Stimulated activated CD4-positive, alpha-beta T cell treated with anti-CD3 and anti-CD28 coated beads, Interleukin-1b, Interleukin-23, amount 100 ng/mL, for 4 hours (primary cell): ENCODE measurements at regions not wholly inside any gene's neighbourhood (a gene's known extent, or its start where the extent isn't known, plus 50 kb on each side); places are given as distances from the start of the nearest gene placed in this dataset.
"Not testable (repeated sequence)": the region's sequence is repeated elsewhere in the genome, so short reads cannot be mapped to it uniquely, and the experiment has no call there.

Experiments used
- DNase-seq, 2 donors: peaks; one replicate each; pipeline ENCODE4 v3.0.0-alpha.2; 2020; ENCODE audit warnings: low read depth in 2 of 2

DNA sequence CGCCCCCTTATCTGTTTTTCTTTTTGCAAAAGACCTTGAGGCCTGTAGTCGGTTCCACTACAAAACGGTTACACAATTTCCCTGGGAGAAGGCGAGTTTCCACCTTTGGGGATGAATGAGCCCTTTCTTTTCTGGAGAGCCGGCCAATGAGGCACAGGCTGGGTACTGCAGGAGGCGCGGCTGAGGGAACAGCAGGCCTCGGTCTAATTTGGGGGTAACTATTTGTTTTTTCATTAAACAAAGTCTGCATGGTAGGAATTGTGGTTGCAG lies 129.2 kb downstream of the MYCN start:
- DNase-seq, result no peak

DNA sequence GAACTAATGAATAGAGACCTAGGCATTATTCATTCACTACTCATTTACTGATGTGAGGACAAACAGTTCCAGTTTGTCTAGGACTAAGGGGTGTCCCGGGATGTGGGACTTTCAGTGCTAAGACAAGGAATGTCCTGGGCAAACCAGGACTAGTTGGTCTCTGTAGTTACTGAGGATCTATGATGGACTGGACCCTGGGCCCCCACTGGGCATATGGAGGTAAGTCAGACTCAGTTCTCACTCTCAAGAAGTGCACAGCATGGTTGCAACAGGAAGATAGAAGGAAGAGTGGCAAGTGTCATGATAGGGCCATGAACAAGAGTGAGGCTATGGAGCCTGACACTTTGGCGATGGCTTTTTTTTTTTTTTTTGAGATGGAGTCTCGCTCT lies 128.2 kb downstream of the MYCN start:
- DNase-seq, result no peak

DNA sequence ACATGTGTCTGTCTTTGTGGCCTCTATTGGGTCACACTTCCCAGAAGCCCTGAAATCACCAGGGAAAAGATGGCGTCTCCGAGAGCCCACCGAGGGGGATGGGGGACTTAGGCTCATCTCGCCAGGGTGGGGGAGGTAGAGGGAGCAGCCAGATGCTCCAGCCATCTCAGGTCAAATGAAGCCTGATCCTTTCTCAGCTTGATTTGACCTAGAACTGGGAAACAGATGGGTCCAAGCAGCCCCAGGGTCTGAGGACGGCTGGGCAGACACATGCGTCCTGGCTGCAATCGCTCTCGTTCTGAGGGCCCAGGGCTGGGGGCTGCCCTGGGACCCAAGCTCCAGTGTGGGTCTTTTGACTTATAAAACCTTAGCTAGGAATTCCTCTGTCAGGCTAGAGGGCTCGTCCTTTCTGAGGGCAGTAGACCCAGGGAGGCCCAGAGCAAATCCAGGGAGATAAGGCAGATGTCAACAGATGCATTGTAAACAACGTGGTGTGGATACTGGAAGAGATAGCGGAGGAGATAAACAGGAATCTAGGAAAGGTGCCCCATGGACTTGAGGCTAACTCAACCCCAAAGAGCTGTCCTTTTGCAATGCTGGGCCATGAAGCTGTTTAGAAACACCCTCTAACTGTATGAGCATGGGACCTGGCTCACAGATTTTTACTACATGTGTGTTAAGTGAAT lies 127.7 kb downstream of the MYCN start:
- no peak for DNase-seq

DNA sequence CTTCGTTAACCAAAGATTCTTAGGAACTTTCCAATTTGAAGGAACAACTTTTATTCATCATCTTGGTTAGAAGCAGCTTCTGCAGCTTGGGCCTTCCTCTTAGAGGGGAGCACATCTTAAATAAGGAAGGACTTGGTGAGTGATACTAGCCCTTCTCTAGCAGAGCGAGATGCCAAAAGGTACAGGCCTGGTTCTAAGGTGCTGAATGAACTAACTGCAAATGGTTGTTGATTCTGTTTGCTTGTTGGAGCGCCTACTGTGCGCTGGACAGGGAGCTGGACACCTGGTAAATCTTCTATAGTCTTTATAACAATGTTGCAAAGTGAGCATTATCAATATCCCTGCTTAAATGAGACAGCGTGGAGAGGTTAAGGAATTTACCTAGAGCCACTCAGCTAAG lies 127.1 kb downstream of the MYCN start:
- no peak for DNase-seq

DNA sequence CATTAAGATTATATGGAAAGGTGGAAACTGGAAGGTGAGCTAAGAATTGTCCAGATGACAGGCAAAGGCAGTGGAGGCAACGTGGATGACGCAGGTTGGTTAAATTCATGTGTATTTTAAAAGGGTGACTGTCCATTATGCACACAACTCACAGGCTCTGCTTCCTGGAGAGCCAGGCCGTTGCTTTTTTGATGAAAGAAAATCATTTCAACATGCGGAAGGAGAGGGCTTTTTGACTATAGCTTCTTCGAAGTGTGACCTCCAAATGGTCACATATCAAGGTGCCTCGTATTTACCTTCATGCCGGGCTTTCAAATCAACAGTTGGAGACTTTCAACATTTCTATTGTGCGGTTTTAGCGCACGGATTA lies 126.7 kb downstream of the MYCN start:
- DNase-seq, result no peak

DNA sequence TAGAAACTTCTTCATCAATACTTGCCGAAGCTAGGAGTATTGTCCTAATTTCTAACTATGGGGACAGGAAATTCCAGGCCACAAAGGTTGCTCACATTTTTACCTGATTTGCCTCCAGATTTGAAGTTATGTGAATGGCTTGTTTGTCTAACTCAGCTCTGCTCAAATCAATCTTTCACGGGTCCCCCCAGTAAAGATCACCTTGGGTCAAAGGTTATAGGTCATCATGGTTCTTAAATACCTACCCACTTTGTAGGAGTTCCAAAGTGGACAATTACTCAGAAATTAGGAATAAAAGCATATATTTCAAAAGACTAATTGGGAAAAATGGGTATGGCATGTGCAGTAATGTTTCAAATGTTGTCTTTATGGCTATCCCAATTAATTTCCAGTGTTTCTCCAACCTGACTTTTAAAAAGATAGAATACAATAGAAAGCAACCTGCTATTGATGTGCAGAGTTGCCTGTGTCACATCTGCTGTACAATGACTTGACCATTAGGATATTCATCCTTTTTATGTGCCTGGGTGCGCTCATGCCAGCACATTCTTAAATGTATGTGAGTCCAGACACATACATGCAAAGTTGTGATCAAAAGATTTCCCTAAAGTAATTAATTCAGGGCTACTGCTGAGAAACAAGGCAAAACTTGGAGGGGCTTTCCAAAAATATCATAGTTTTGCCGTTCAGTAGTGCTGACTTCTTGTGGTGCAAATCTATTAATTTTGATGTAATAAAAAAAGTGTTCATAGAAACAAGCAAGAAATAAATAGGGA lies 126.1 kb downstream of the MYCN start:
- DNase-seq, result no peak

DNA sequence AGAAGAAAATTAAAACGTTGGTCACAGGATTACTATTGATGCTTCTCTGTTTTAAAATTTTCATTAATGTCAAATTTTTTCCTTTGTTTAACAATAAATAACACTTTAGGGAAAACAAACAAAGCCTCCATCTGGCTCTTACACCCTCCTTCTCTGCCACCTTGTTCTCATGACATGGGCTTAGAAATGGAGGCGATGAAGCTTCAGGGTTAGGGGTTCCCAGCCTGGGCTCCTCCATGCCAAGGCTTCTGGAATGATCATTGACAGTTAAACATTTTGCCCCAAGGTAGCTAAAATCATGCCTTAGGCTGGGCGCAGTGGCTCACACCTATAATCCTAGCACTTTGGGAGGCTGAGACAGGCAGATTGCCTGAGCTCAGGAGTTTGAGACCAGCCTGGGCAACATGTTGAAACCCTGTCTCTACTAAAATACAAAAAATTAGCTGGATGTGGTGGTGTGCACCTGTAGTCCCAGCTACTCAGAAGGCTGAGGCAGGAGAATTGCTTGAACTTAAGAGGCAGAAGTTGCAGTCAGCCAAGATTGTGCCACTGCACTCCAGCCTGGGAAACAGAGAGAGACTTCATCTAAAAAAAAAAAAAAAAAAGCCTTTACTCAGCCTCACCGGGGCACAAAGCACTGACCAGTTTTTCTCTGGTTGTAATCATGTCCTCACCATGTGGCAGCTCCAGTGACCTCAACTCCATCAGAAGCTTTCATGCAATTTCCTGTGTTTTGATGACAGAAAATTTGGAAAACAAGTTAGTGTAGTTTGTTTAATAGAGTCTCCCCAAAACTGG lies 125.1 kb downstream of the MYCN start:
- DNase-seq, result not testable (repeated sequence)

DNA sequence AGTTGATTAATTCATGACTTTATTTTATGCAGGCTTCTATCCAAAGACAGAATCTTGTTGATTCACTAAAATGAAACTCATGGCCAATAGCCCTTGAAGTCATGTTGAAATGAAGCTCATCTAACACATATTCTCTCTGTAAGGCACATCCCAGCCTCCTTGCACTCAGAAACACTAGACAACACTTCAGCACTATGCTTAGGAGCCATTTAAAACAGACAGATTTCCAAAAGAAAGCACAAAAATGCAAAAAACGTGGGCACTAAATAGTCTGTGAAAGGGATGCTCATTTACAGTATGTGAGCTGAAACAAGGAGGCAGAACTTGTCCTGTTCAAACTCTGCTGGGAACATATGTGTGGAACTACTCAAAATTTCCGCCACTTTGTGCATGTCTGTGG lies 124.4 kb downstream of the MYCN start:
- DNase-seq, result no peak

DNA sequence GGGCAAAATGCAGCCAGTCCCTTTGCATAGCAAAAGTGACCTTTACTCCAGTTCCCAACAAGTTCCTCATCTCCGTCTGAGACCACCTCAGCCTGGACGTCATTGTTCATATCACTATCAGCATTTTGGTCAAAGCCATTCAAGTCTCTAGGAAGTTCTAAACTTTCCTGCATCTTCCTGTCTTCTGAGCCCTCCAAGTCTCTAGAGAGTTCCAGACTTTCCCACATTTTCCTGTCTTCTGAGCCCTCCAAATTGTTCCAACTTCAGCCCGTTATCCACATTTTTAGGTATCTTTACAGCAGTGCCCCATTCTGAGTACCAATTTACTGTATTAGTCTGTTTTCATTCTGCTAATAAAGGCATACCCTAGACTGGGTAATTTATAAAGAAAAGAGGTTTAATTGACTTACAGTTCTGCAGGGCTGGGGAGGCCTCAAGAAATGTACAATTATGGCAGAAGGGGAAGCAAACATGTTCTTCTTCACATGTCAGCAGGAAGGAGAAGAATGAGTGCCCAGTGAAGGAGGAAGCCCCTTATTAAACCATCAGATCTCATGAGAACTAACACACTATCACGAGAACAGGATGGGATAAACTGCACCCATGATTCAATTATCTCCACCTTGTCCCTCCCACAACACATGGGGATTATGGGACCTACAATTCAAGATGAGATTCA lies 123.7 kb downstream of the MYCN start:
- no peak for DNase-seq

DNA sequence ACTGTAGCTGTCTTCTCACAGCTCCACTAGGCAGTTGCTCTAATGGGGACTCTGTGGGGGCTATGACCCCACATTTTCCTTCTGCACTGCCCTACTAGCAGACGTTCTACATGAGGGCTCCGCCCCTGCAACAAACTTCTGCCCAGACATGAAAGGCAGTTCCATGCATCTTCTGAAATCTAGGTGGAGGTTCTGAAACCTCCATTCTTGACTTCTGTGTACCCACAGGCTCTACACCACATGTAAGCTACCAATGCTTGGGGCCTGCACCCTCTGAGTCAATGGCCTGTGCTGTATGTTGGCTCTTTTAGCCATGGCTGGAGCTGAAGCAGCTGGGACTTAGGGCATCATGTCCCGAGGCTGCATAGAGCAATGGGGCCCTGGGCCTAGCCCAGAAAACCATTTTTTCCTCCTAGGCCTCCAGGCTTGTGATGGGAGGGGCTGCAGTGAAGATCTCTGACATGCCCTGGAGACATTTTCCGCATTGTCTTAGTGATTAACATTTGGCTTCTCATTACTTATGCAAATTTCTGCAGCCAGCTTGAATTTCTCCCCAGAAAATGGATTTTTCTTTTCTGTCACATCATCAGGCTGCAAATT lies 123.0 kb downstream of the MYCN start:
- no peak for DNase-seq

DNA sequence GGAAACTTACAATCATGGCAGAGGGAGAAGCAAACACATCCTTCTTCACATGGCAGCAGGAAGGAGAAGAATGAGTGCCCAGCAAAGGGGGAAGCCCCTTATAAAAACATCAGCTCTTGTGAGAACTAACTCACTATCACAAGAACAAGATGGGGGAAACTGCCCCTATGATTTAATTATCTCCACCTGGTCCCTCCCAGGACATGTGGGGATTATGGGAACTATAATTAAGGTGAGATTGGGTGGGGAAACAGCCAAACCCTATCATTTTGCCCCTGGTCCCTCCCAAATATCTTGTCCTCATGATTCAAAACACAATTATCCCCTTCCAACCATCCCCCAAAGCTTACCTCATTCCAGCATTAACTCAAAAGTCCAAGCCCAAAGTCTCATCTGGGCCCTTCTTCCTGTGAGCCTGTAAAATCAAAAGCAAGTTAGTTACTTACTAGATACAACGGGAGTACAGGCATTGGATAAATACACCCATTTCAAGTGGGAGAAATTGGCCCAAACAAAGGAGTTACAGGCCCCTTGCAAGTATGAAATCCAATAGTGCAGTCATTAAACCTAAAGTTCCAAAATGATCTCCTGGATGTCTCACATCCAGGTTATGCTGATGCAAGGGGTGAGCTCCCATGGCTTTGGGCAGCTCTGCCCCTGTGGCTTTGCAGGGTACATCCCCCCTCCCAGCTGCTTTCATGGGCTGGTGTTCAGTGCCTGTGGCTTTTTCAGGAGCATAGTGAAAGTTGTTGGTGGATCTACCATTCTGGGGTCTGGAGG lies 122.3 kb downstream of the MYCN start:
- DNase-seq, result no peak

DNA sequence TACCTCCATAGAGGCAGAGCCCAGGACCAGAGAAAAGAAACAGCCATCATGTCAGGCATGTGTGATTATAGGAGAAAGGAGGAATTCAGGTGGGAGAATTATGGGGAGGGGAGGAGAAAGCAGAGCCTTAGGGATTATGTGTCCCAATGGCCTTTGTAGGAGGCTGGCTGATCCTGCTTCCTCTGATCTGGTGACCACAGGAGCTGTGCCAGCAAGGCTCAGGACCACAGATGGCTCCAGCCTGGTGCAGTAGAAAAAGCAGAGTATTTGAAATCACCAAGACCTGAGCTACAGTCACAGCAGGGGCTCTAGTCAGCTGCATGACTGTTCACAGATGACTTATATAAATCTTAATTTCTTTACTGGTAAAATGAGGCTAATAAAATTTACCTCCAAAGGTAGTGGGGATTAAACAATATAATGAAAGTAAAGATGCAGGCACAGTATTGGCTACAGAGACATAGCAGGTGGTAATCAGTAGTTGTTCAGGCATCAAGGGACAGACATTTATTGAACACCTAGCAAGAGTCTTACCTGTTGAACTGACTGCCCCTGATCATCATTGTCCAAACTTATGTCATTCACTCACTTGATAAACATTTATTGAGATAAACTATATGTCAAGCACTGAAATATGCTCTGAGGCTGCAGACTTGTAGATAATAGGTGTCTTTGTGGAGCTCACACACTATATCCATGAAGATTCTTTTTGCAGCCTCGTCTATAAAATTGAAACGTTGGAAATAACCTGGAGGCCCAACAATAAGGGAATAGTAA lies 121.3 kb downstream of the MYCN start:
- DNase-seq, result no peak

DNA sequence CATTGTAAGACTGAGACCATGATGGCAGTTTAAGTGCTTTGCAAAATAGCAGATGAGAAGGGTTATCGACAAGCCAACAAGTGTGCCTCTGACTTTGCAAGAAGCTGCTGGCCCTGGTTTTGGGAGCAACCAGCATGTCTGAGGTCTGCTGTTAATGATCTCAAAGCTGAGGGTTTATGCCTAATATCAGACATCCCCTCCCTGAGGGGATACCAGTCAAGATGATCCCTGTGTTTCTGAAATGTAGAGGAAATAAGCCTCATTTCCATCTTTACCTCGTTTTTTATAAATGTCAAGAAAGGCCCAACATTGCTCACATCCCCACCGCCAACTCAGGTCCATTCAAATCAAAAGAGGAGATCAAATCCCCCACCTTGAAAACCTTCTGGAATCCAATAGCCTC lies 120.6 kb downstream of the MYCN start:
- DNase-seq, result no peak

DNA sequence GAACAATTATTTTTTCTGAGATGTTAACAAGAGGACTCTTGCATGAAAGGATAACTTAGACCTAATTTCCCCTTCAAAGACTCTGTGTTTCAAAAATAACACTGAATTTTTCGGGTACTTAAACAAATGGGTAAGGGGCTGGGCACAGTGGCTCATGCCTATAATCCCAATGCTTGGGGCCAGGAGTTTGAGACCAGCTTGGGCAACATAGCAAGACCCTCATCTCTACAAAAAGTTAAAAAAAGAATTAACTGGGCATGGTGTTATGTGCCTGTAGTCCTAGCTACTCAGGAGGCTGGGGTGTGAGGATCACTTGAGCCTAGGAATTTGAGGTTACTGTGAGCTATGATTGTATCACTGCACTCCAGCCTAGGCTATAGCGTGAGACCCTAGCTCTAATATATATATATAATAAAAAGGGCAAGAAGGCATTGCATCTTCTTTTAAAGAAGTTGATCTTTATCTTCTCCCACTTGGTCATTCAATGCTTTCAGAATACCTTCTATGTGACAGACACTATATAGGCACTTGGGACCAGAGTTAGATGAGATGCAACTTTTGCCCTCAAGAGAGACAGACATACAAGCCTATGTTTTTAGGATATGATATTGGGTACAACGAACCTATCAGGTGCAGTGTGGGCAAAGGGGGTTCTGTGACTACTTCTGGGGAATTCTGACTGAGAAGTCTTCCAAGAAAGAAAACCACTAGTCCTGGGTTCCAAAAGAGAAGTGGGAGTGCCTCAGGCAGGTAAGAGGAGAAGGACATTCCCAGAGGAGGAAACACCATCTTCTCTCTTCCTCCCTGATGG lies 120.0 kb downstream of the MYCN start:
- no peak for DNase-seq

DNA sequence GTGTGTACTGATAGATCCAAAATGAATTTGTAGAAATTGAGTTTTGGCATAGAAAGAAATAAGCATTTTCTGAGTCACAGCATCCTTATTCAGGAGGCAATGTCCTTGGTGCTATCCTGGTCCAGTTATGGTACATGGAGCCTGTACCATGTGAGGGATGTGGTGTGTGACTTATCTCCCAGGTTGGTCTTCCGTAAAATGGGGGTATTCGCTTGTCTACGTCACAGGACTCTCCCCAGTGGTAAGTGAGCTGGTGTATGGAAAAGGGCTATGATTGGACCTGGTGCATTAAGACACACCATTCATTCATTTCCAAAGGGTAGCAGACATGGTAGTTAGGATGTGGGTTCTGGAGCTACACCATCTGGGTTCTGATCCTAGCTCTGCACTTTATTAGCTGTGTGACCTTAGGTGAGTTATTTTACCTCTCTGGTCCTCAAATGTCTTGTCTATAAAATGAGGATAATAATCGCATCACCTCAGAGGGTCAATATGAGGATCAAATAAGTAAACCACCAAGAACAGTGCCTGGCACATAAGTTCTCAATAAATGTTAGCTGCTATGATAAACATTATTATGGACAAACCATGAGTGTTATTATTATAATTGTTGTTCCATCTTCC lies 119.2 kb downstream of the MYCN start:
- no peak for DNase-seq

DNA sequence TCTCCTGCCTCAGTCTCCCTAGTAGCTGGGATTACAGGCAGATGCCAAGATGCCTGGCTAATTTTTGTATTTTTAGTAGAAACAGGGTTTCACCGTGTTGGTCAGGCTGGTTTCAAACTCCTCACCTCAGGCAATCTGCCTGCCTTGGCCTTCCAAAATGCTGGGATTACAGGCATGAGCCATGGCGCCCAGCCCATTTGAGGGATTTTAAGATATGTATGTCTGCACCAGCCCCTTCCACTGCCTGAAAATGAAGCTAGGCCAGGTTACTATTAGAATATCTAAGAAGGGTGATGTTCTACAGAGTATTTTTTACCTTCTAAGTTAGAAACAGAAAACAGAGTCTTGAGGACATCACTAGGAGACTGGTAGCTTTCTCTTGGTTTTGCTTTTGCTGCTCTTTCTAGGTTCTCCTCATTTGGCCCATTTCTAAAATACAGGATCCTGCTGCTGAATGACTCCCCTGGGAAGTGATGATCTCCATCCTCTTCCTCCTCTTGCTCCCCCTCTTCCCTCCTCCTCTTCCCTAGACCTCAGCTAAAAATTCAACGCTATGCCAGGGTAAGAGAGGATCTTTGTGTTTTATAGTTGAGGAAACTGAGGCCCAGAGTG lies 118.5 kb downstream of the MYCN start:
- DNase-seq, result no peak

DNA sequence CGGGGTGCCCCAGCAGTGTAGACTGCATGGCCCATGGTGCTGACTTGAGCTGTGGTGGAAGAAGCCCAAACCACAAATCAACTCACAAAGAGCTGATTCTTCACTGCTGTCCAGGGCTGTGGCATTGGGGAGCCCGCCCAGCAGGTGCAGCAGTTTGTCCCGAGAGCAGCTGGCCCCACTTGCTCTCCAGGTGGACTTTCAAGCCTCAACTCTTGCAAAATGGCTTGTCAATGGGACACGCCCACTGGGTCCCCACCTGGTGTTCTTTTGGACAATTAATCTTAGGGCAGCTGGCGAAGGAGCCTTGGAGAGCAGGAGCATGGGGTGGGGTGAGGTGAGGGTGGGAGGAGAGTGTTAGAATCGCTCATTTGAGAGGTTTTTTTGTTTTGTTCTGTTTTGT lies 117.9 kb downstream of the MYCN start:
- no peak for DNase-seq

DNA sequence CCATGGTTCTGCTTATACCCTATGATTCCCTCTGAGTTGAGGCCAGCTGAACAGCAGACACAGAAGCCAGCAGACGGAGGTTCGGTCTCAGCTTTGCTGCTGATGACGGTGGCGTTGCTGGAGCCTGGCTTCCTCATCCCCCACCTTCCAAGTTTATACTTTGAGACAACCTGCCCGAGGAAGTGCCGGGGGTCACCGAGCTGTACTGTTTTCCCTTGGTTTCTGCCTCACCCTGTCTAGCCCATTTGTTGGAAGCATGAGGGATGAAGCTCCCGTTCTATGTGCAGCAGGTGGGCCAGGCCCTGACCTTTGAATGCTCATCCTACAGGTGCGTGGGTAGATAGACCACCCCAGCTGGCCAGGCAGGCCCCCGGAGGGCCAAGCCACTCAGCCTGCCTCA lies 117.3 kb downstream of the MYCN start:
- DNase-seq, result no peak
